ENCODE measurements at regions not wholly inside any gene's neighbourhood (a gene's known extent, or its start where the extent isn't known, plus 50 kb on each side); places are given as distances from the start of the nearest gene placed in this dataset.

DNA sequence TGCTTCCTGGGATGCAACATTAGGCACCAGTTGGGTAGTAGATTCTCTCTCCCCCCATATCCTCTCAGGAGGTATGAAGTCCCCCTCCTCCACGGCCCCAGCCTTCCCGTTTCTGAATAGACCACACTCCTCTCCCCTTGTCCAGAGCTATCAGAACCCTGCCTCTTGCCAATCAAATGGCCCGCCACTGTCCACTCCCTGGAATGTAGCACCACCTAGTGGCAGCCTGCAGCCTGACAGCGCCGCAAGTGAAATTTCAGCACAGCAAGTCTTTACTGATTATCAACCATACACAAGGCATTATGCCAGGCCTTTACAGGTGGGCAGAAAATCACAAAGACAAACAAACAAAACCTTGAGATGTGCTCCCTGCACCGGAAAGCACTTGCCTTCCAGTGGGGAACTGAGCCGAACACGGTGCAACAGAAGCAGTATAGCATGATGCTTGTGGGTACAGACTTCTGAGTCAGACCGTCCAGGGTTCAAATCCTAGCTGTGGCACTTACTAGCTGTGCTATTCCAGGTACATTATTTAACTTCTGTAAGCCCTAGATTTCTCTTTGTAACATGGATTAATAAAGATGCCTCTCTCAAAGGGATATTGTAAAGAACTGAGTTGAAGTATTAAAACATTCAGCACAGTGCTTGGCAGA, 174.0 kb downstream of the SMAD2 start:
- TF ChIP-seq SIN3A (IDR thresholded peaks at IDR 0.05; ENCODE audit: borderline replicate concordance, insufficient read depth, low read length) (no peak), POLR2AphosphoS5 (IDR thresholded peaks at IDR 0.05; ENCODE audit: low read depth, low read length) (no peak), TAF1 (IDR thresholded peaks at IDR 0.05; ENCODE audit: borderline replicate concordance, insufficient read depth, low read length) (no peak)

All from PFSK-1 (cell line).